Activated naive CD4-positive, alpha-beta T cell treated with Interleukin-2 at 50 U/mL for 16 hours (primary cell): ENCODE measurements at regions not wholly inside any gene's neighbourhood (a gene's known extent, or its start where the extent isn't known, plus 50 kb on each side); places are given as distances from the start of the nearest gene placed in this dataset.
"Not testable (repeated sequence)": the region's sequence is repeated elsewhere in the genome, so short reads cannot be mapped to it uniquely, and the experiment has no call there.

Experiments used
- DNase-seq: peaks from one replicate; pipeline ENCODE4 v3.0.0-alpha.2; 2020

DNA sequence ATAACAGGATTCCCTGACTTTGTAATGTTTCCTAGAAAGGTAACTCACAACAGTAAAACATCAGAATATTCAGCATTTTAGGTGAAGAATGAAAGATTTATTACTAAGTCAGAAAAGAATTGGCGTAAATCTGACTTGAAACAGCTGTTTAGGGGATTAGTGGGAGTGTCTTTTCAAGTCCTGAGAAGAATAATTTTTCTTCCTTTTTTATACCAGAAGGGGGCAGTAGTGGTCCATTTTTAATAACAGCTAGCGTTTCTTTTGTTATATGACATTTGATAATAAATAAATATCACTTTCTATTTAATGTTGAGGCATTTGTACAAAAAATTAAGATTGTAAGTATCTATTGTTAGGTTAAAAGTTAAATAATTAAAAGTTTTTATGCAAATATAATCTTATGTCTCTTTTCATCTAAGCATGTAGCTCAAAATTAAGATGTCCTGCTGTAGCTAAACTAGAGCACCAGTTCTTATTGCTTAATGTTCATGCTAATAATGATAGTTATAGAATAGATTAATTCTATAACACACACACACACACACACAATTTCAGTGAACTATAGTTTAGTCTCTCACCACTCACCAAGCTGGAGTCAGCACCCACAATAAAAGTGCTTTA is 258.7 kb upstream of the ARRDC3 start:
- DNase-seq = no peak

- no peak for DNase-seq
These were observed 256.6 kb upstream of the ARRDC3 start for GRCh38 chr5:91639744-91640143.

- no peak for DNase-seq
These were observed 254.9 kb upstream of the ARRDC3 start for GRCh38 chr5:91638010-91638409.

- DNase-seq = no peak
These were observed 253.0 kb upstream of the ARRDC3 start for GRCh38 chr5:91635950-91636734.

DNA sequence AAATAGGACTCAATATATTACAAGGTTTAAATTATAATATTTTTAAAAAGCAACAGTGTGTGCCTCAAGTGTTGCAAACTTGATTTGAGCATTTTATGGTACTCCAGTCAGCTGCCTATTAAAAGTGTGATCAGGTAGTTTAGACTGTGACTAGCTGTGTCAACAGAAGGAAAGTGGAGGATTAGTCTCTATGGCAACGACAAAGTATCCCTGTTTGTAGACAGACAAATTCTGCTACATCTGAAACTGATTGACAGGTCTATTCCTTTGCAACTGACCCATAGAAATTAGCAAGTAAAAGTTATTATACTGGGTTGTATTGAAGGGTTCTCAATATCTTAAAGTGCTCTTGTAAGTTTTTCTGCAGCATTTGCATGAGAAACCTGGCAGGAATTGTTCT is 249.8 kb upstream of the ARRDC3 start:
- no peak for DNase-seq

DNA sequence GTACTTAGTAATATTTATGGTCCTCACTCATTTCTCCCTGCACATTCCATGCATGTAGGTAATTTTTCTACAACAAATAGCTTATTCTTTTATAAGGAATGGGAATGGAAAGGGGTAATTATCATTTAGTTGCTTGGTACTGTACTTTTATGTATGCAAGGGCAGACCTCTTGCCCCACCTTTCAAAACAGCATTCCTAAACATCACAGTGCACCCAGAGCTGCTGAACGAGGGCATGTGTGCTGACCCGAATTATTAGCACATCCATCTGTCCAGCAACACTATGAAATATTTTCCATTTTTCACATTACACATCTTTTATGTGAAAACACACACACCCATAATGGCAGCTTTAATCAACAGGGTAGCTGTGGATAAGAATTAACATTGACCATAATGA is 228.6 kb upstream of the ARRDC3 start:
- DNase-seq = no peak

- no peak for DNase-seq
These were observed 224.6 kb upstream of the ARRDC3 start for GRCh38 chr5:91607675-91608074.

DNA sequence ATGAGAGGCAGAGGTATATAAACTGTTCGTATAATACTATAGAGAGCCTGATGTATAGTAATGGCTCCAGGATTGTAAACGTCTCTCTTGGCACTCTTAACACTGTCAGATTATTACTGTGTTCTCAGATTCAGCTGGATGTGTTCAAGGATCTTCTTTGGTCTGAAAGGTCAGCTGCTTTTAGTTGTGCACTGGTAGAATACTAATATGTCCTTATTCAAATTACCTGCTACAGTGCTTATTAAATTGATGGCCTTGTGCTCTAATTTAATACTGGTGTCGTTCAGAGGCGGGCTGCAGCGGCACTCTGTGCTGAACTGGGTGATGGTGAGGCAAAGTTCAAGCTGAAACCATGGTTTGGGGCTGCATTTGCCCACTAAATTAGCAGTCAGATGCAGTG is 216.7 kb upstream of the ARRDC3 start:
- no peak for DNase-seq

DNA sequence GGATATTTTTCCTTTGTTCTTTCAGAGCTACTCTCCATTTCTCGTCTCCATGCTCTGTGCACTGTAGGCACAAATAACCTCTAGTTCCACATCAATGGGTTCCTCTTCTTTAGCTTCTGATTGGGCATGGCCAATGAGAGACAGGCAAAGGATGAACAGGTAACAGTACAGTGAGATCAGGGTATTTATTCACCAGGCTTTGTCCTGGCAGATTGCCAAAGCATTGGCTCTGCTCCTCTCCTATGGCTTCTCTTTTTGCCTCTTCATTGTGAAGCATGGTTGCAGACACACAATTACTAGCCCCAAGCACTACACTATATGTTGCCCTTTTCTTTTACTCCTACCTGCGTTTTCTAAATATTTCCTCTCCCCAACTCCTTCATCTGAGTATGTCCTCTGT is 215.1 kb upstream of the ARRDC3 start:
- DNase-seq = no peak

DNA sequence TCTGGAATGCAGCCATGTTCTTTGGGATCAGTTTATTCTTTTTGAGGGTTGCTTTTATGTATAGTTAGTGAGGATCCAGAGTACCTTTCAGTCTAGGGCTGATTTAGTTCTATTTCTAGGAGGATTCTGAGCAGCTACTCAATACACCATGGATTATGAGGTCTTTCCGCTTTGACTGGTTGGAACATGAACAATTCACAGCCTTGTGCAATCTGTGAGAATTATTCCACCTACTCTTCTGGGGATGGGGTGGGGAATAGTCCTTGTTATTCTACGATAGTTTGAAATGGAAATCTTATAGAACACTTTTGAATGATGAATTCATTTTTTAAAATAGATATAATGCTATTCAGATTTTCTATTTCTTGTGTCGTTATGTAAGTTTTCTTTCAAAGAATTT is 212.3 kb upstream of the ARRDC3 start:
- DNase-seq = no peak

- no peak for DNase-seq
These were observed 208.0 kb upstream of the ARRDC3 start for GRCh38 chr5:91591076-91591475.

DNA sequence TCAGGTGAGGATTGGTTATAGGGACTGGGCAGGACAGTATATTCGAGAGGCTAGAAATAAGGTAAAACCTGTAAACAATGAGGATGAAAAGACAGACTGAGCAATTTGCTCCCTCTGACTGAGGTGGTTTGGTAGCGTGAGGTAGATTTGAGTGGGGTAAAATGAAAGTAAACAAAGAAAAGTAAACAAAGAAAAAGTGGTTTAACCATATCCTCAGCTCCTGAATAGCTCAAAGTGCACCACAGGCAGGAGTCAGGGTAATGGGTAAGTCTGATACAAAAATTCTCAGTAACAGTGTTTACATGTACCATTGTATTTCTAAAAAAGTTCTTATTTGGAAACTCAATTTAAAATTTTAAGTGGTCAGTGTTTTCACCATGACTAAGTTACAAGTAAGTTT is 203.1 kb upstream of the ARRDC3 start:
- no peak for DNase-seq

DNA sequence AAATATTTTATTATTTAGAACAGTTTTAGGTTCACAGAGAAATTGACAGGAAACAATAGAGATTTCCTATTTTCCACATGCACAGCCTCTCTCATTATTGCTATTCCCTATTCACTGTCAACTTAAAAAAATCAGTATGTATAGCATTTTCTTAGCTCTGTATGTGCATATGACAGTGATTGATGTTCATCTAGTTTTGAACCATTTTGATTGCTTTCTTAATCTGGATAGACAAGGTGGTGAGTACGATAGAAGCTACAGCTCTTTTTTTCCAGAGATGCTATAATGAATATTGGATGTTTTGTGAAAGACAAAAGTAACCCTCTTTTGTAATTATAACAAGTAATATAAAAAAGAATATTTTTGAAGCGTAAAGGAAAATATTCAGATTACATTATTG is 201.2 kb upstream of the ARRDC3 start:
- no peak for DNase-seq

DNA sequence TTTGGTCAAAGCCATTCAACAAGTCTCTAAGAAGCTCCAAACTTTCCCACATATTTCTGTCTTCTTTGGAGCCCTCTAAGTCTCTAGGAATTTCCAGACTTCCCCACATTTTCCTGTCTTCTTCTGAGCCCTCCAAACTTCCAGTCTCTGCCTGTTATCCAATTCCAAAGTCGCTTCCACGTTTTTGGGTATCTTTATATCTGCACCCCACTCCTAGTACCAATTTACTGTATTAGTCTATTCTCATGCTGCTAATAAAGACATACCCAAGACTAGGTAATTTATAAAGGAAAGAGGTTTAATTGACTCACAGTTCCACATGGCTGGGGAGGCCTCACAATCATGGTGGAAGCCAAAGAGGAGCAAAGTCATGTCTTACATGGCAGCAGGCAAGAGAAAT is 182.9 kb upstream of the ARRDC3 start:
- DNase-seq = not testable (repeated sequence)

- no peak for DNase-seq
These were observed 179.8 kb upstream of the ARRDC3 start for GRCh38 chr5:91562922-91563321.

DNA sequence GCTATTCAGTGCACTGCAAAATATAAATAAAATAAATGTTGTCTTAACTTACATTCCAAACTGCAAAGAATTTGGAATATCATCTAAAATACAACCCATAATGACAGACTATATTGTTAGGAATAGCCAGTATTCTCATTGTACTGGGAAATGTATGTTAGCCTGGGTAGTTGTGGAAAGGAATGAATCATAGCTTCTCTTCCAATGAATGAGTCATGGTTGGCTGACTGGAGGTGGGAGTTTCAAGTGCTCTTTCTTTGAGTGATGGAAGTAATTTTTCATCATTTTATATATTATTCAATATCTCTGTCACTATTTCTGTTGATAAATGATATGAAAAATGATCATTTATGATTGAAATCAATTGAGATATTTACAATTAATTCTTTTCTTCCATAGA is 158.6 kb upstream of the ARRDC3 start:
- DNase-seq = no peak

GRCh38 chr5:91538179-91538578 is 155.1 kb upstream of the ARRDC3 start:
- DNase-seq = no peak

- DNase-seq = no peak
These were observed 152.4 kb upstream of the ARRDC3 start for GRCh38 chr5:91535499-91535898.

DNA sequence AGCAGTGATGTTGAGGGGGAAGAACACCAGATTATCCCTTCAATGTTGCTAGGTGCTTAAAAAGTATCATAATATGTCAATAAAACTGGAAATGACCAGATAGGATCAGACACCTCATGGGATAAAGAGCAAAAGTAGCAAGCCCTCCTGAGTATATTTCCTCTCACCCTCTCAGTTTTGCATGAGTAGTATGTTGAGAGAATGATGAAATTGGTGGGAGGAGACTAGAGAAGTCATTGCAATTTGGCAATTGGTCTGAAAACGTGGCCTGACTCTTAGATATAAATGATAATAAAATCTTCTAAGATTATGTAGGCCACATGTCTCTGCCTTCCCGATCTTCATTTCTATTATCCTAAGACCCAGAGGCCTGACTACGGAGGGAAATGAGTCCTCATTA is 151.2 kb upstream of the ARRDC3 start:
- no peak for DNase-seq

GRCh38 chr5:91532779-91533178 is 149.7 kb upstream of the ARRDC3 start:
- no peak for DNase-seq

DNA sequence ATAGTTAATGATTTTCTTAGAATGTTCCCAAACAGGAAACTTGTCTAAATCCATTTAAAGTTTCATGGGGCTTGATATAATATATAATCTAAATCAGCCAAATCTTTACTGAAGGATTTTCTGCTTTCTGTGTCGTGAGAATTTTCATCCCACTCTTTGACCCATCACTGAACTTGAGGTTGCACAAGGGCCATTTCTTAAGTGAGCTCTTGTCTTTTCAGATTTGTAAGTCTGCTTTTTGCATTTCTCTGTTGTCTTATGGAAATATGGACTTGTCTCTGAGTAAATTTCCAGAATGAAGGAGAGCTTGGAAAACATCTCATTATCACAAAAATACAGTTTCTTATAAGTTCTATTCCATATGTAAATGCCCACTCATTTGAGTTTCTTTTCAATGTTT is 149.2 kb upstream of the ARRDC3 start:
- DNase-seq = no peak

- no peak for DNase-seq
These were observed 145.7 kb upstream of the ARRDC3 start for GRCh38 chr5:91528831-91529230.

- DNase-seq = no peak
These were observed 138.7 kb upstream of the ARRDC3 start for GRCh38 chr5:91521785-91522184.

DNA sequence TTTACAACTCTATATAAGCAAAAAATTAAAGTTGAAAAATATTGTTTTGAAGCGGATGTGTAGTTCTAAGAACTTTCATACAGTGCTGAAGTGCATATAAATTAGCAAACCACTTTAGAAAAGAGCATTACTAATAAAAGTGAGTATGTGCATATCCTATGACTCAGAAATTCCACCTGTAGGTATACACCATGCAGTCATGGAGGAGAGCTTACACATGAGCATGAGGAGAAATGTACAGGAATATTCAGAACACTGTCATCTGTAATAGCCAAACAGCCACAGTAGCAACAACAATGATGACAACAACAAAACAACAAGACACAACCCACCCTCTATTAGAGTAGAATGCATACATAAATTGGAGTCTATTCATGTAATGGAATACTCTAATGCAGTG is 138.2 kb upstream of the ARRDC3 start:
- no peak for DNase-seq

GRCh38 chr5:91514400-91514799 is 131.3 kb upstream of the ARRDC3 start:
- no peak for DNase-seq
